ENCODE measurements at regions not wholly inside any gene's neighbourhood (a gene's known extent, or its start where the extent isn't known, plus 50 kb on each side); places are given as distances from the start of the nearest gene placed in this dataset.

DNA sequence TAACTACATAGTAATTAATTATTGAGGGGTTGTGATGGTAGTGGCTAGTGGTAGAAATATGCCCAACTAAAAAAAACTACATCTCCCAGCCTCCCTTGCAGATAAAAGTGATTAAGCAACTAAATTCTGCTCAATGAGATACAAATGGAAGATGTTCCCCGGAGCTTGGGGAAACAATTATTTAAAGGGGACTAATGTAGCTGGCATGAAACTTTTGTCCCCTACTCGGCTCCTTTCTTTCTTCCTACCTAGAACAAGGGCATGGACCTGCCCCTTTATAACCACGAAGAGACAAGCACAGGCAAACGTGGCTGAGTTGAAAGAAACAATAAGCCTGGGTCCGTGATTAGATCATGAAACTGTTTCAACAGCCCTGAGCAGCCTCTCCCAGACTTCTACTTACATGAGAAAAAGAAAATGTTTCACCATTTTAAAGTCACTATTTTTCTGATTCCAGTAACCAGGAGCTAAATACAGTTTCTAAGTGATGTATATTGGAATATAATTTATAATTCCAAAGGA, 236.9 kb downstream of the SCG2 start:
- TF ChIP-seq, protein P1, sequence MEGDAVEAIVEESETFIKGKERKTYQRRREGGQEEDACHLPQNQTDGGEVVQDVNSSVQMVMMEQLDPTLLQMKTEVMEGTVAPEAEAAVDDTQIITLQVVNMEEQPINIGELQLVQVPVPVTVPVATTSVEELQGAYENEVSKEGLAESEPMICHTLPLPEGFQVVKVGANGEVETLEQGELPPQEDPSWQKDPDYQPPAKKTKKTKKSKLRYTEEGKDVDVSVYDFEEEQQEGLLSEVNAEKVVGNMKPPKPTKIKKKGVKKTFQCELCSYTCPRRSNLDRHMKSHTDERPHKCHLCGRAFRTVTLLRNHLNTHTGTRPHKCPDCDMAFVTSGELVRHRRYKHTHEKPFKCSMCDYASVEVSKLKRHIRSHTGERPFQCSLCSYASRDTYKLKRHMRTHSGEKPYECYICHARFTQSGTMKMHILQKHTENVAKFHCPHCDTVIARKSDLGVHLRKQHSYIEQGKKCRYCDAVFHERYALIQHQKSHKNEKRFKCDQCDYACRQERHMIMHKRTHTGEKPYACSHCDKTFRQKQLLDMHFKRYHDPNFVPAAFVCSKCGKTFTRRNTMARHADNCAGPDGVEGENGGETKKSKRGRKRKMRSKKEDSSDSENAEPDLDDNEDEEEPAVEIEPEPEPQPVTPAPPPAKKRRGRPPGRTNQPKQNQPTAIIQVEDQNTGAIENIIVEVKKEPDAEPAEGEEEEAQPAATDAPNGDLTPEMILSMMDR (IDR thresholded peaks at IDR 0.05): no peak
- TF ChIP-seq EP300 (IDR thresholded peaks at IDR 0.05) (no peak), POLR2AphosphoS5 (IDR thresholded peaks at IDR 0.05) (no peak)
